IMR-90 (cell line): ENCODE measurements at regions not wholly inside any gene's neighbourhood (a gene's known extent, or its start where the extent isn't known, plus 50 kb on each side); places are given as distances from the start of the nearest gene placed in this dataset.

ENCODE experiments used
- ATAC-seq: fragments of 200-7000 bp; cut with Tn5 transposase; 2 replicates; pipeline ENCODE4 v1.9.1; 2020; ENCODE audit warnings: low read depth, mild to moderate bottlenecking, moderate library complexity
- BruUV-seq: library from RNA; stranded (reverse); fragments of 400-500 nt; replicated peaks from 2 replicates; lab custom pipeline; 2021; lab: Mats Ljungman, UMichigan
- CTCF ChIA-PET: fragments of 300-600 bp; formaldehyde crosslinking; extraction: SDS; loops from one replicate; lab custom pipeline; 2021; ENCODE audit warnings: antibody characterized with exemption; lab: Yijun Ruan, JAX
- POLR2A ChIA-PET: fragments of 300-600 bp; sonication (Branson Sonifier 250); formaldehyde crosslinking; loops from one replicate; lab custom pipeline; 2022; ENCODE audit warnings: antibody characterized with exemption; ENCODE audit not compliant: unreplicated experiment; lab: Charles Lee
- DNase-seq: peaks from one replicate; pipeline ENCODE4 v3.0.0; 2013
- H2AFZ ChIP-seq: replicated peaks from 2 replicates; pipeline ENCODE3; 2013; ENCODE audit warnings: low read length, mild to moderate bottlenecking; ENCODE audit not compliant: poor library complexity
- H2AK5ac ChIP-seq: 2 replicates; pipeline ENCODE4 v1.6.1; 2013; ENCODE audit warnings: low read depth, low read length, inconsistent platforms
- H2AK9ac ChIP-seq: replicated peaks from 2 replicates; pipeline ENCODE3; 2013; ENCODE audit warnings: mild to moderate bottlenecking, low read depth, low read length, moderate library complexity; ENCODE audit not compliant: poor library complexity
- H2BK120ac ChIP-seq: 2 replicates; pipeline ENCODE4 v1.6.1; 2013; ENCODE audit warnings: low read depth, low read length, inconsistent platforms
- H2BK15ac ChIP-seq: 3 replicates; pipeline ENCODE4 v1.6.1; 2013; ENCODE audit warnings: low read depth, low read length, inconsistent platforms
- H2BK20ac ChIP-seq: 2 replicates; pipeline ENCODE4 v1.6.1; 2013; ENCODE audit warnings: low read depth, mild to moderate bottlenecking, inconsistent platforms, low read length, moderate library complexity
- H2BK5ac ChIP-seq: 2 replicates; pipeline ENCODE4 v1.6.1; 2013; ENCODE audit warnings: mild to moderate bottlenecking, low read depth, low read length, inconsistent platforms; ENCODE audit not compliant: poor library complexity, severe bottlenecking
- H3K14ac ChIP-seq: replicated peaks from 2 replicates; pipeline ENCODE4 v1.6.1; 2013; ENCODE audit warnings: low read depth, low read length, inconsistent platforms
- H3K18ac ChIP-seq: 2 replicates; pipeline ENCODE4 v1.6.1; 2013; ENCODE audit warnings: low read depth, low read length, control low read depth
- H3K23ac ChIP-seq: 2 replicates; pipeline ENCODE4 v1.6.1; 2013; ENCODE audit warnings: low read depth, low read length, inconsistent platforms
- H3K27ac ChIP-seq: 2 replicates; pipeline ENCODE4 v1.5.1; 2013; ENCODE audit warnings: mild to moderate bottlenecking, control low read depth, low read length; ENCODE audit not compliant: insufficient read depth
- H3K27me3 ChIP-seq: 2 replicates; pipeline ENCODE4 v1.6.1; 2013; ENCODE audit warnings: low read length; ENCODE audit not compliant: control insufficient read depth, insufficient read depth
- H3K36me3 ChIP-seq: 2 replicates; pipeline ENCODE4 v1.6.1; 2013; ENCODE audit warnings: low read length, mixed read lengths; ENCODE audit not compliant: control insufficient read depth, insufficient read depth
- H3K4ac ChIP-seq: 2 replicates; pipeline ENCODE4 v1.6.1; 2013; ENCODE audit warnings: low read depth, low read length, inconsistent platforms
- H3K4me1 ChIP-seq: 2 replicates; pipeline ENCODE4 v1.6.1; 2013; ENCODE audit warnings: low read length, mixed read lengths; ENCODE audit not compliant: control insufficient read depth, insufficient read depth
- H3K4me2 ChIP-seq: 2 replicates; pipeline ENCODE4 v1.6.1; 2013; ENCODE audit warnings: low read depth, mild to moderate bottlenecking, control low read depth, low read length, moderate library complexity
- H3K4me3 ChIP-seq: 2 replicates; pipeline ENCODE4 v1.5.1; 2013; ENCODE audit warnings: low read depth, mild to moderate bottlenecking, control low read depth, low read length, moderate library complexity; ENCODE audit not compliant: insufficient read depth
- H3K56ac ChIP-seq: 2 replicates; pipeline ENCODE4 v1.6.1; 2013; ENCODE audit warnings: low read length, inconsistent platforms; ENCODE audit not compliant: insufficient read depth; ENCODE audit errors: extremely low read depth
- H3K79me1 ChIP-seq, 2 experiments: 2 replicates each; pipeline ENCODE4 v1.6.1; 2013; ENCODE audit warnings: low read length in 2 of 2, inconsistent platforms in 1 of 2, low read depth in 1 of 2
- H3K9ac ChIP-seq: 2 replicates; pipeline ENCODE4 v1.6.1; 2013; ENCODE audit warnings: low read depth, low read length, control low read depth
- H3K9me1 ChIP-seq: 2 replicates; pipeline ENCODE4 v1.6.1; 2013; ENCODE audit warnings: low read length, inconsistent platforms; ENCODE audit not compliant: insufficient read depth
- H3K9me3 ChIP-seq: 2 replicates; pipeline ENCODE4 v1.6.1; 2013; ENCODE audit warnings: low read length; ENCODE audit not compliant: control insufficient read depth, insufficient read depth
- H4K20me1 ChIP-seq: 2 replicates; pipeline ENCODE4 v1.6.1; 2013; ENCODE audit warnings: low read length, inconsistent platforms; ENCODE audit not compliant: insufficient read depth
- H4K5ac ChIP-seq: 2 replicates; pipeline ENCODE4 v1.6.1; 2013; ENCODE audit warnings: mild to moderate bottlenecking, low read depth, low read length, control low read depth
- H4K8ac ChIP-seq, 2 experiments: 2 replicates each; pipeline ENCODE4 v1.6.1; 2013; ENCODE audit warnings: low read depth in 2 of 2, low read length in 2 of 2, control low read depth in 1 of 2, inconsistent platforms in 1 of 2
- H4K91ac ChIP-seq: 2 replicates; pipeline ENCODE4 v1.6.1; 2013; ENCODE audit warnings: low read depth, low read length, inconsistent platforms; ENCODE audit not compliant: insufficient read depth
- BHLHE40 ChIP-seq: fragments of 150-350 bp; IDR thresholded peaks from 2 replicates; pipeline ENCODE4 v1.6.1; 2016; ENCODE audit warnings: mild to moderate bottlenecking, low read depth, low read length
- CEBPB ChIP-seq: IDR thresholded peaks from 2 replicates; pipeline ENCODE4 v1.6.1; 2012; ENCODE audit warnings: low read depth, low read length, improper control_type of control experiment
- CHD1 ChIP-seq: IDR thresholded peaks from 2 replicates; pipeline ENCODE4 v1.6.1; 2012; ENCODE audit warnings: low read depth, low read length, improper control_type of control experiment
- FOS ChIP-seq: fragments of 150-350 bp; IDR thresholded peaks from 2 replicates; pipeline ENCODE4 v1.6.1; 2016; ENCODE audit warnings: low read depth, low read length
- MAZ ChIP-seq: IDR thresholded peaks from 2 replicates; pipeline ENCODE4 v1.6.1; 2012; ENCODE audit warnings: low read depth, mild to moderate bottlenecking, low read length, improper control_type of control experiment, moderate library complexity, borderline replicate concordance
- MXI1 ChIP-seq: IDR thresholded peaks from 2 replicates; pipeline ENCODE4 v1.6.1; 2012; ENCODE audit warnings: low read depth, mild to moderate bottlenecking, low read length, moderate library complexity, borderline replicate concordance
- NFE2L2 ChIP-seq: fragments of 150-350 bp; IDR thresholded peaks from 2 replicates; pipeline ENCODE4 v1.6.1; 2016; ENCODE audit warnings: low read depth, mild to moderate bottlenecking, low read length
- POLR2A ChIP-seq: IDR thresholded peaks from 2 replicates; pipeline ENCODE4 v1.6.1; 2012; ENCODE audit warnings: mild to moderate bottlenecking, low read depth, low read length
- RAD21 ChIP-seq: IDR thresholded peaks from 2 replicates; pipeline ENCODE4 v1.6.1; 2012; ENCODE audit warnings: low read length, improper control_type of control experiment
- RCOR1 ChIP-seq: IDR thresholded peaks from 2 replicates; pipeline ENCODE4 v1.6.1; 2012; ENCODE audit warnings: mild to moderate bottlenecking, low read length, improper control_type of control experiment; ENCODE audit not compliant: insufficient replicate concordance
- SMC3 ChIP-seq: fragments of 150-350 bp; IDR thresholded peaks from 2 replicates; pipeline ENCODE4 v1.6.1; 2016; ENCODE audit warnings: low read depth, mild to moderate bottlenecking, antibody characterized with exemption, low read length, moderate library complexity
- WGBS, 2 experiments: methylation state at CpG; one replicate each; pipeline versions ENCODE4 v1.1.5 to v1.1.7; 2013; ENCODE audit warnings: missing lambda C conversion rate in 2 of 2; ENCODE audit not compliant: insufficient read length in 1 of 2; ENCODE audit errors: extremely low coverage in 2 of 2; 5-methylcytosine and 5-hydroxymethylcytosine counted together
- dilution Hi-C: fragments of 300-500 bp; cut with HindIII; formaldehyde crosslinking; loops from one replicate; pipeline ENCODE4 v1.14.3; 2018; ENCODE audit warnings: low sequenced_read_pairs; ENCODE audit not compliant: unreplicated experiment
- in situ Hi-C: fragments of 300-500 bp; cut with MboI; formaldehyde crosslinking; loops from 3 replicates; pipeline ENCODE4 v1.14.3; 2019; ENCODE audit warnings: low sequenced_read_pairs, inconsistent platforms, mixed read lengths
- intact Hi-C: fragments of 100-400 bp; cut with micrococcal nuclease; formaldehyde crosslinking; loops from 2 replicates; pipeline ENCODE4 v1.10.0; 2022
- TF ChIP-seq, protein P1 (sequence below): conservative IDR thresholded peaks from 2 replicates; pipeline ENCODE4 v1.5.1; 2012; ENCODE audit warnings: mild to moderate bottlenecking, low read depth, low read length, improper control_type of control experiment
- TF ChIP-seq, protein P2 (sequence below): fragments of 150-350 bp; IDR thresholded peaks from 2 replicates; pipeline ENCODE4 v1.6.1; 2016; ENCODE audit warnings: low read depth, mild to moderate bottlenecking, low read length, moderate library complexity, borderline replicate concordance

GRCh38 chr1:22231995-22232690 is 89.2 kb upstream of the WNT4 start:
- Histone ChIP-seq H4K20me1 (no peaks in the 10 kb centered on the region; the same call in 1 of the 2 replicates), H4K91ac (no peak overlapping the region), H2AFZ (no peak overlapping the region), H3K9me1 (no peaks in the 10 kb centered on the region), H3K27ac (no peak overlapping the region), H2AK9ac (no peak overlapping the region), H4K5ac (no peak overlapping the region), H3K4me1 (no peaks in the 10 kb centered on the region), H3K9ac (no peak overlapping the region), H2BK15ac (no peak overlapping the region), H3K4me3 (no peak overlapping the region), H3K56ac (no peak overlapping the region; the same call in 1 of the 2 replicates), H3K23ac (no peak overlapping the region), H3K18ac (no peak overlapping the region), H3K4ac (no peak overlapping the region), H2BK5ac (no peak overlapping the region), H2BK20ac (no peak overlapping the region), H2AK5ac (no peak overlapping the region), H3K14ac (no peak overlapping the region), H4K8ac (no peak overlapping the region), H3K79me1 (no peaks in the 10 kb centered on the region), H3K9me3 (no peaks in the 10 kb centered on the region), H2BK120ac (no peak overlapping the region), H3K36me3 (no peaks in the 10 kb centered on the region), H3K4me2 (no peak overlapping the region), H3K27me3 (peaks cover 52% of the 10 kb centered on the region)
- TF ChIP-seq MAZ, result no peak
- TF ChIP-seq FOS, result no peak
- no peak for TF ChIP-seq RAD21
- no peak for TF ChIP-seq CHD1
- TF ChIP-seq SMC3, result no peak
- no peak for TF ChIP-seq RCOR1
- TF ChIP-seq, protein P1, sequence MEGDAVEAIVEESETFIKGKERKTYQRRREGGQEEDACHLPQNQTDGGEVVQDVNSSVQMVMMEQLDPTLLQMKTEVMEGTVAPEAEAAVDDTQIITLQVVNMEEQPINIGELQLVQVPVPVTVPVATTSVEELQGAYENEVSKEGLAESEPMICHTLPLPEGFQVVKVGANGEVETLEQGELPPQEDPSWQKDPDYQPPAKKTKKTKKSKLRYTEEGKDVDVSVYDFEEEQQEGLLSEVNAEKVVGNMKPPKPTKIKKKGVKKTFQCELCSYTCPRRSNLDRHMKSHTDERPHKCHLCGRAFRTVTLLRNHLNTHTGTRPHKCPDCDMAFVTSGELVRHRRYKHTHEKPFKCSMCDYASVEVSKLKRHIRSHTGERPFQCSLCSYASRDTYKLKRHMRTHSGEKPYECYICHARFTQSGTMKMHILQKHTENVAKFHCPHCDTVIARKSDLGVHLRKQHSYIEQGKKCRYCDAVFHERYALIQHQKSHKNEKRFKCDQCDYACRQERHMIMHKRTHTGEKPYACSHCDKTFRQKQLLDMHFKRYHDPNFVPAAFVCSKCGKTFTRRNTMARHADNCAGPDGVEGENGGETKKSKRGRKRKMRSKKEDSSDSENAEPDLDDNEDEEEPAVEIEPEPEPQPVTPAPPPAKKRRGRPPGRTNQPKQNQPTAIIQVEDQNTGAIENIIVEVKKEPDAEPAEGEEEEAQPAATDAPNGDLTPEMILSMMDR, result no peak
- TF ChIP-seq BHLHE40, result no peak
- no peak for TF ChIP-seq MXI1
- no peak for TF ChIP-seq NFE2L2
- no peak for TF ChIP-seq POLR2A
- TF ChIP-seq, protein P2, sequence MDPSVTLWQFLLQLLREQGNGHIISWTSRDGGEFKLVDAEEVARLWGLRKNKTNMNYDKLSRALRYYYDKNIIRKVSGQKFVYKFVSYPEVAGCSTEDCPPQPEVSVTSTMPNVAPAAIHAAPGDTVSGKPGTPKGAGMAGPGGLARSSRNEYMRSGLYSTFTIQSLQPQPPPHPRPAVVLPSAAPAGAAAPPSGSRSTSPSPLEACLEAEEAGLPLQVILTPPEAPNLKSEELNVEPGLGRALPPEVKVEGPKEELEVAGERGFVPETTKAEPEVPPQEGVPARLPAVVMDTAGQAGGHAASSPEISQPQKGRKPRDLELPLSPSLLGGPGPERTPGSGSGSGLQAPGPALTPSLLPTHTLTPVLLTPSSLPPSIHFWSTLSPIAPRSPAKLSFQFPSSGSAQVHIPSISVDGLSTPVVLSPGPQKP, result no peak
- no peak for TF ChIP-seq CEBPB
- dilution Hi-C loops, result no loop called here
- in situ Hi-C loops, result no loop called here
- ChIA-PET CTCF (no interaction called here), POLR2A (no interaction called here)
- BruUV-seq, result no TSS peak
- no peak for DNase-seq
- ATAC-seq, result no peak
- 54% methylated on average over 4 of the region's 6 CpGs; no CpG with 5 or more reads in 1 of the 2 experiments for WGBS, 2 experiments
- intact Hi-C loops, result no loop called here
